Thyroid gland (tissue), 4 donors: ENCODE measurements at regions not wholly inside any gene's neighbourhood (a gene's known extent, or its start where the extent isn't known, plus 50 kb on each side); places are given as distances from the start of the nearest gene placed in this dataset.

ENCODE experiments used
- DNase-seq, 2 donors: peaks; one replicate each; pipeline ENCODE4 v3.0.0-alpha.2; 2019
- H3K27ac ChIP-seq, 3 donors: fragments of 200-600 bp; sonication (generic); 1 replicate in 2 of 3; 2 replicates in 1 of 3; pipeline ENCODE4 v1.5.1; 2016 to 2019; ENCODE audit warnings: mild to moderate bottlenecking in 1 of 3, moderate library complexity in 1 of 3
- H3K27me3 ChIP-seq: fragments of 200-600 bp; sonication (generic); one replicate; pipeline ENCODE4 v1.5.1; 2019
- H3K36me3 ChIP-seq, 2 donors: fragments of 200-600 bp; sonication (generic); one replicate each; pipeline ENCODE4 v1.5.1; 2016 to 2019
- H3K4me1 ChIP-seq, 2 donors: fragments of 200-600 bp; sonication (generic); one replicate each; pipeline ENCODE4 v1.5.1; 2017 to 2019
- H3K4me3 ChIP-seq, 3 donors: fragments of 200-600 bp; sonication (generic); replicated peaks in 1 of 3; 1 replicate in 2 of 3; 2 replicates in 1 of 3; pipeline ENCODE4 v1.5.1; 2016; ENCODE audit warnings: mild to moderate bottlenecking in 1 of 3
- H3K9me3 ChIP-seq: fragments of 200-600 bp; sonication (generic); one replicate; pipeline ENCODE4 v1.5.1; 2017
- CTCF ChIP-seq, 6 experiments: fragments of 200-600 bp in 3 of 6; fragments of 450-650 bp in 3 of 6; sonication (generic) in 3 of 6; IDR thresholded peaks; one replicate each; pipeline ENCODE4 v1.5.1; 2016 to 2019; ENCODE audit warnings: antibody characterized with exemption in 6 of 6, mild to moderate bottlenecking in 2 of 6, inconsistent platforms in 1 of 6, moderate library complexity in 1 of 6
- POLR2A ChIP-seq, 2 donors: fragments of 450-650 bp; IDR thresholded peaks; one replicate each; pipeline ENCODE4 v1.6.1; 2017; ENCODE audit warnings: antibody characterized with exemption in 2 of 2, mild to moderate bottlenecking in 2 of 2, moderate library complexity in 1 of 2
- WGBS, 2 donors: methylation state at CpG; one replicate each; pipeline ENCODE4 v1.1.5; 2017; 5-methylcytosine and 5-hydroxymethylcytosine counted together
- intact Hi-C: fragments of 100-400 bp; cut with DNase I; formaldehyde crosslinking; loops from one replicate; pipeline ENCODE4 v1.15.1; 2023

- Histone ChIP-seq H3K27ac (no peak overlapping the region), H3K36me3 (no peaks in the 10 kb centered on the region), H3K9me3 (no peaks in the 10 kb centered on the region), H3K27me3 (no peaks in the 10 kb centered on the region), H3K4me3 (no peak overlapping the region), H3K4me1 (no peaks in the 10 kb centered on the region)
- intact Hi-C loops: no loop called here
- no peak for DNase-seq
- TF ChIP-seq POLR2A (IDR thresholded peaks at IDR 0.05) (no peak), CTCF (IDR thresholded peaks at IDR 0.05) (no peak)
- WGBS, 2 donors: 71% methylated on average over 27 of the region's 28 CpGs
Measured at GRCh38 chr7:155233311-155234157, 64.1 kb upstream of the INSIG1 start.

- Histone ChIP-seq H3K4me3 (no peak overlapping the region), H3K4me1 (no peaks in the 10 kb centered on the region), H3K36me3 (no peaks in the 10 kb centered on the region), H3K9me3 (no peaks in the 10 kb centered on the region), H3K27me3 (no peaks in the 10 kb centered on the region), H3K27ac (no peak overlapping the region)
- no peak for TF ChIP-seq CTCF (IDR thresholded peaks at IDR 0.05)
- no peak for DNase-seq
- 91 to 93% methylated on average over 6 of the region's 6 CpGs for WGBS, 2 donors
- intact Hi-C loops: no loop called here
Measured at GRCh38 chr7:155234158-155234492, 63.6 kb upstream of the INSIG1 start.

- DNase-seq: no peak
- Histone ChIP-seq H3K9me3 (no peaks in the 10 kb centered on the region), H3K36me3 (no peaks in the 10 kb centered on the region), H3K4me1 (no peaks in the 10 kb centered on the region), H3K27me3 (no peaks in the 10 kb centered on the region), H3K4me3 (no peak overlapping the region), H3K27ac (no peak overlapping the region)
- intact Hi-C loops: no loop called here
- WGBS, 2 donors: 84 to 87% methylated on average over 14 of the region's 14 CpGs
- no peak for TF ChIP-seq CTCF (IDR thresholded peaks at IDR 0.05)
- no peak for TF ChIP-seq POLR2A (IDR thresholded peaks at IDR 0.05)
Measured at GRCh38 chr7:155234950-155235789, 62.5 kb upstream of the INSIG1 start.

- Histone ChIP-seq H3K27ac (no peak overlapping the region), H3K9me3 (no peaks in the 10 kb centered on the region), H3K36me3 (no peaks in the 10 kb centered on the region), H3K27me3 (no peaks in the 10 kb centered on the region), H3K4me1 (no peaks in the 10 kb centered on the region), H3K4me3 (no peak overlapping the region)
- DNase-seq: no peak
- WGBS, 2 donors: 87 to 88% methylated on average over 10 of the region's 10 CpGs
- TF ChIP-seq POLR2A (IDR thresholded peaks at IDR 0.05) (no peak), CTCF (IDR thresholded peaks at IDR 0.05) (no peak)
- intact Hi-C loops: no loop called here
Measured at GRCh38 chr7:155236386-155236785, 61.3 kb upstream of the INSIG1 start.

- no peak overlapping the region for H3K4me3 ChIP-seq
- H3K27ac ChIP-seq: no peak overlapping the region
- intact Hi-C loops: no loop called here
- no peaks in the 10 kb centered on the region for H3K27me3 ChIP-seq
- DNase-seq: no peak
- no peaks in the 10 kb centered on the region for H3K9me3 ChIP-seq
- TF ChIP-seq POLR2A (IDR thresholded peaks at IDR 0.05) (no peak), CTCF (IDR thresholded peaks at IDR 0.05) (no peak)
- WGBS, 2 donors: 88 to 90% methylated on average over 5 of the region's 6 CpGs
- H3K36me3 ChIP-seq: no peaks in the 10 kb centered on the region
- H3K4me1 ChIP-seq: no peaks in the 10 kb centered on the region
Measured at GRCh38 chr7:155237297-155237696, 60.4 kb upstream of the INSIG1 start.
